RWPE1 (cell line): ENCODE measurements at regions not wholly inside any gene's neighbourhood (a gene's known extent, or its start where the extent isn't known, plus 50 kb on each side); places are given as distances from the start of the nearest gene placed in this dataset.

Experiments
- CTCF ChIA-PET: fragments of 350-600 bp; sonication (Branson Sonifier 250); formaldehyde crosslinking; extraction: SDS; loops from one replicate; lab custom pipeline; 2021; lab: Yijun Ruan, JAX
- POLR2A ChIA-PET: fragments of 400-600 bp; formaldehyde crosslinking; extraction: SDS; loops from one replicate; lab custom pipeline; 2020; ENCODE audit warnings: antibody characterized with exemption; ENCODE audit not compliant: low non-redundant PET; lab: Yijun Ruan, JAX
- DNase-seq: peaks from one replicate; pipeline ENCODE4 v3.0.0; 2012; ENCODE audit warnings: low spot score
- H3K27ac ChIP-seq: fragments of 450-650 bp; 2 replicates; pipeline ENCODE4 v1.5.1; 2017
- TF ChIP-seq, protein P1 (sequence below): fragments of 450-650 bp; conservative IDR thresholded peaks from 2 replicates; pipeline ENCODE4 v1.5.1; 2017; ENCODE audit warnings: low read depth, mild to moderate bottlenecking

DNA sequence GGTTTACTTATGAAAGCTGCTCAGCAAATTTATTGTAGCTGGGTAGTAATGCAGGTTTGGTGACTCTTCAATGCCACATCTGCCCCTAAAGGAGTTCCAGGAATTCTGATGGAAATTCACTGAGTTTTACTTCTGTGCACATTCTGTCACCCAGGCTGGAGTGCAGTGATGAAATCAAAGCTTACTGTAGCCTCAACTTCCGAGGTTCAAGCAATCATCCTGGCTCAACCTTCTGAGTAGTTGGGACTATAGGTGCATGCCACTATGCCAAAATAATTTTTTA is 150.6 kb upstream of the RUNX1 start:
- POLR2A ChIA-PET = no interaction called here
- CTCF ChIA-PET = interaction anchor here (0.6 kb wide), 1 partner anchor 131 kb away, joined by 6 read pairs; no protein-coding TSS in a partner anchor
- DNase-seq = no peak
- TF ChIP-seq, protein P1, sequence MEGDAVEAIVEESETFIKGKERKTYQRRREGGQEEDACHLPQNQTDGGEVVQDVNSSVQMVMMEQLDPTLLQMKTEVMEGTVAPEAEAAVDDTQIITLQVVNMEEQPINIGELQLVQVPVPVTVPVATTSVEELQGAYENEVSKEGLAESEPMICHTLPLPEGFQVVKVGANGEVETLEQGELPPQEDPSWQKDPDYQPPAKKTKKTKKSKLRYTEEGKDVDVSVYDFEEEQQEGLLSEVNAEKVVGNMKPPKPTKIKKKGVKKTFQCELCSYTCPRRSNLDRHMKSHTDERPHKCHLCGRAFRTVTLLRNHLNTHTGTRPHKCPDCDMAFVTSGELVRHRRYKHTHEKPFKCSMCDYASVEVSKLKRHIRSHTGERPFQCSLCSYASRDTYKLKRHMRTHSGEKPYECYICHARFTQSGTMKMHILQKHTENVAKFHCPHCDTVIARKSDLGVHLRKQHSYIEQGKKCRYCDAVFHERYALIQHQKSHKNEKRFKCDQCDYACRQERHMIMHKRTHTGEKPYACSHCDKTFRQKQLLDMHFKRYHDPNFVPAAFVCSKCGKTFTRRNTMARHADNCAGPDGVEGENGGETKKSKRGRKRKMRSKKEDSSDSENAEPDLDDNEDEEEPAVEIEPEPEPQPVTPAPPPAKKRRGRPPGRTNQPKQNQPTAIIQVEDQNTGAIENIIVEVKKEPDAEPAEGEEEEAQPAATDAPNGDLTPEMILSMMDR = no peak
- no peak overlapping the region for H3K27ac ChIP-seq

DNA sequence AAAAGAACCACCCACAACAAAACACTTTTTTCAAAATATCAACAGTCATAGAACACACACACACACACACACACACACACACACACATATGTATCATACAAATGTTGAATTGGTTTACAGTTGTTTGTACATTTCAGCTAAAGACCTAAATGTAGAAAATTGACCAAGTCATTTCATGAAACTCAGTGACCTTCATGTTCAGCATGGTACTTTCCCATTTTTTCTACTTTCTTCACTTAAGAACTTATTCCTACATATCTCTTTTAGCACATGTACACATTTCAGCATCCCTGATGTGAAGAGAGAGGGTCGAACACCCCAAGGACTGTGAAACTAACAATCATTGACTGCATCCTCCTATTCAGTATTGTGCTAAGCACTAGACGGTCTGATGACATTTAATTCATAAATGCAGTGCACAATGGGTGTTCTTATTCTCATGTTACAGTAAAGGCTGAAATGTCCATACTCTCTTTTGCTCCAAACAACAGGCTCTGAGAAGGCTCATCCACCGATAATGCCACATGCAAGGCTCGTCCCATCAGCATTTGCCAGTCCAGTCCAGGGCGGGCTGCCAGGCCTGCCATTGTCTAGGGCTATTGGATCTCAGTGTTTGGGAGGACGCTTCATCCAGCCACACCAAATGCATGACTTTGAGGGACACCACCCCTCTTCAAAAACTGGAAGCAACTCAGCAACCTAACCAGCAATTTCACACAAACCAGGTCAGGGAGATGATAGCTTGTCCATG is 150.1 kb upstream of the RUNX1 start:
- TF ChIP-seq, protein P1 = no peak
- H3K27ac ChIP-seq = no peak overlapping the region
- DNase-seq = no peak
- CTCF ChIA-PET = interaction anchor here (0.6 kb wide), 1 partner anchor 131 kb away, joined by 6 read pairs; no protein-coding TSS in a partner anchor
- POLR2A ChIA-PET = no interaction called here

DNA sequence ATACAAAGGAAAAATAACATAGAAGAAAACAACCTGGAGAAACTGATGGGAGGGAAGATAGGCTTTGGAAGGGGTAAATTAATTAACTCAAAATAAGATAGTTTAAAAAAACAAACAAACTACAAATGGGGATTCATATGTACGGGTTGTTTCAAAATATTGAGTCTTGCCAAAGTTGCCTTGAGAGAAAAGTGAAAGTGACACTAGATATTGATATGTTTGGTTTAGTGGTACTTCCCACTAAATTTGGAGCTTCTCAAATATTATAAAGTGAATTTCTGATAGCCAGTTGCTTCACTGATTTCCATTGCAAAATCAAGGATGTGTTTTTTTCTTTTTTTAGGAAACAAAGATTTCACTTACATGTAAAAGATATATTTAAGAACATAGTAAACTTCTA is 149.5 kb upstream of the RUNX1 start:
- DNase-seq = no peak
- CTCF ChIA-PET = no interaction called here
- no peak overlapping the region for H3K27ac ChIP-seq
- TF ChIP-seq, protein P1 = no peak
- POLR2A ChIA-PET = no interaction called here

DNA sequence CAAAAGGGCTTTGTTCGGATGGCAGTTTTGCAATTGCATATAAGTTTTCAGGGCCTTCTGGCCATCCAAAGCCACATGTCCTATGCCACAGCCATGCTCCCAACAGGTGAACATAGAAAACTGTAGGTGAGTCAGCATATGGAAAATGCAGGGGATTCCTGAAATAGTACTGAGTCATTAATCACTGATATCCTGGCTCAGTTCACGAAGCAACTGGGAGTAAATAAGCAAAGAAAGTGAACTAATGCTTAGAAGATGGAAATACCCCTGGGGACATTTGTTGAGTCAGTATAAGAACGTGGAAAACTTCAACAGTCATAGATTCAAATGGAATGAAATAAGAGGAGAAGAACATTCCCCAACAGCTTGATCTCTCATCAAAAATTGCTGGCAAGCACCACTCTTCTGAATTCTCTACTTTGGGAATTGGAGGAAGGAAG is 148.9 kb upstream of the RUNX1 start:
- CTCF ChIA-PET = no interaction called here
- DNase-seq = peak; percentile 90
- TF ChIP-seq, protein P1 = no peak
- POLR2A ChIA-PET = interaction anchor here (0.5 kb wide), 1 partner anchor 523 kb away, joined by 6 read pairs; no protein-coding TSS in a partner anchor
- no peak overlapping the region for H3K27ac ChIP-seq

DNA sequence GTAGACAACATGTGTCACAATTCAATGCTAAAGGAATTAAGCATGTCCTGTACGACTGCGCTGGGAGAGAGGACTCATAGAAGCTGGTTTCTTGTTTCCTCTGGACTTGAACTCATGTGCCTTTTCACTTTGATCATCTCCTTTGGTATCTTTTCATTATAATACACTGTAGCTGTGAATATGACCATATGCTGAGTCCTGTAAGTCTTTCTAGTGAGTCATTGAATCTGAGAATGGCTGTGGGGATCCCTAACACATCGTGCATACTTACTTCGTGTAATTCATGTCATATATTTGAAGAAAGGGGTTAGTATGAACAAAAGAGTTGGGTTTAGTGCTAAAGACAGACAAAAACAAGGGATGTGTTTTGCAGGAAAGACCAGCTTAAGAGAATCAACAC is 148.1 kb upstream of the RUNX1 start:
- H3K27ac ChIP-seq = no peak overlapping the region
- TF ChIP-seq, protein P1 = no peak
- ChIA-PET CTCF (no interaction called here), POLR2A (no interaction called here)
- no peak for DNase-seq

DNA sequence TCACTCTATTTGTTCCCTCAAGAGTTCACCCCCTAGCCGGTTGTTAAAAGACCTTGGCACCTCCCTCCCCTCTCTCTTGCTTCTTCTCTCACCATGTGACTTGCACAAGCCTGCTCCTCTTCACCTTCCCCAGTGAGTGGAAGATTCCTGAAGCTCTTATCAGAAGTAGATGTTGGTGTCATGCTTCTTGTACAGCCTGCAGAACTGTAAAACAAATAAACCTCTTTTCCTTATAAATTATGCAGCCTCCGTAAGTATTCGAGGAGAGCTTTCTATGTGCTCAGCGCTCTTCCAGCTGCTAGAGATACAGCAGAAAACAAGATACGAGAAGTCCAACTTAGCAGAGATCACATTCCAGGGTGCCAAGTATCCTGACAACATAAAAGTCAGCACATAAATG is 147.0 kb upstream of the RUNX1 start:
- ChIA-PET CTCF (no interaction called here), POLR2A (interaction anchor here (0.6 kb wide), 1 partner anchor 68 kb away, joined by 4 read pairs; no protein-coding TSS in a partner anchor)
- TF ChIP-seq, protein P1 = no peak
- no peak for DNase-seq
- no peak overlapping the region for H3K27ac ChIP-seq
